OCI-LY3 (cell line): ENCODE measurements at regions not wholly inside any gene's neighbourhood (a gene's known extent, or its start where the extent isn't known, plus 50 kb on each side); places are given as distances from the start of the nearest gene placed in this dataset.

ENCODE experiments used
- H2AFZ ChIP-seq: fragments of 200-600, 300-600 bp; shearing (Covaris generic); 2 replicates; pipeline ENCODE4 v1.6.0; 2014; ENCODE audit warnings: antibody characterized with exemption, low read depth, low read length
- H3K27ac ChIP-seq: fragments of 200-600, 300-600 bp; sonication (generic); 2 replicates; pipeline ENCODE4 v1.5.1; 2014; ENCODE audit warnings: mild to moderate bottlenecking, low read length, moderate library complexity, mixed read lengths
- H3K27me3 ChIP-seq: fragments of 200-600, 300-600 bp; sonication (generic); 2 replicates; pipeline ENCODE4 v1.6.1; 2014; ENCODE audit warnings: low read depth, low read length, mixed read lengths
- H3K36me3 ChIP-seq: fragments of 200-600, 300-600 bp; sonication (generic); replicated peaks from 2 replicates; pipeline ENCODE3; 2014; ENCODE audit warnings: low read depth, low read length, mixed read lengths
- H3K4me1 ChIP-seq: fragments of 300-600, 200-600 bp; sonication (generic); 2 replicates; pipeline ENCODE4 v1.6.1; 2014; ENCODE audit warnings: low read length, mixed read lengths
- H3K4me2 ChIP-seq: fragments of 200-600, 300-600 bp; sonication (generic); 2 replicates; pipeline ENCODE4 v1.6.1; 2014; ENCODE audit warnings: low read length, mixed read lengths
- H3K4me3 ChIP-seq: fragments of 300-600, 200-600 bp; sonication (generic); 2 replicates; pipeline ENCODE4 v1.5.1; 2014; ENCODE audit warnings: antibody characterized with exemption, mild to moderate bottlenecking, low read length, moderate library complexity
- H3K79me2 ChIP-seq: fragments of 300-600, 200-600 bp; shearing (Covaris generic); 2 replicates; pipeline ENCODE4 v1.6.1; 2014; ENCODE audit warnings: mild to moderate bottlenecking, low read length, mixed read lengths
- H3K9ac ChIP-seq: fragments of 300-600, 200-600 bp; shearing (Covaris generic); 2 replicates; pipeline ENCODE4 v1.6.0; 2014; ENCODE audit warnings: mild to moderate bottlenecking, low read length, moderate library complexity
- H3K9me3 ChIP-seq: fragments of 200-600, 300-600 bp; shearing (Covaris generic); 2 replicates; pipeline ENCODE4 v1.6.1; 2014; ENCODE audit warnings: low read length, mixed read lengths; ENCODE audit not compliant: insufficient read depth
- H4K20me1 ChIP-seq: fragments of 200-600, 300-600 bp; sonication (generic); 2 replicates; pipeline ENCODE4 v1.6.1; 2016; ENCODE audit warnings: low read length, mixed read lengths; ENCODE audit not compliant: insufficient read depth
- EZH2phosphoT487 ChIP-seq: fragments of 200-600 bp; shearing (Covaris generic); IDR thresholded peaks from 2 replicates; pipeline ENCODE4 v1.6.1; 2018; ENCODE audit warnings: antibody characterized with exemption, mixed run types, low read depth
- TF ChIP-seq, protein P1 (sequence below): fragments of 200-600, 300-600 bp; sonication (generic); IDR thresholded peaks from 2 replicates; pipeline ENCODE4 v1.5.1; 2014; ENCODE audit warnings: antibody characterized with exemption, low read length, low read depth

DNA sequence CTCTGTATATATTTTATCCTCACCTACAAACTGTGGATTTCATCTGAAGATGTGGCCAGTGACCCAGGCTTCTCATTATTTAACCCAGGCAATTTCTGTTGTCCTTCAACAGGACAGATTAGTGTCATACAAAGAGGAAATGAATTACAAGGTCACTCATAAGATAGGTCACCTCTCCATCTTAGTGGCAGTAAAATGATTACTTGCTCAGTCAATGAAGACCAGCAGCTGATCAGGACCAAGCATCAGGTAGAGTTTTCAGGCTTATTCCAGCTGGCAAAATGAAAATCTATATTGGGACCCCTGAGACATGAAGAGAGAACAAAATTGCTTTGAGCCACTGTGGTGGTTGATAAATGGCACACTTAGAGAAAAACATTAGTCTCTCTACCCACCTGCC lies 135.2 kb upstream of the PRDM9 start:
- Histone ChIP-seq H3K27me3 (no peaks in the 10 kb centered on the region), H3K9me3 (no peaks in the 10 kb centered on the region), H3K27ac (no peak overlapping the region), H3K9ac (no peak overlapping the region), H2AFZ (no peak overlapping the region), H3K4me3 (no peak overlapping the region), H4K20me1 (no peaks in the 10 kb centered on the region), H3K36me3 (no peaks in the 10 kb centered on the region), H3K79me2 (no peaks in the 10 kb centered on the region), H3K4me2 (no peak overlapping the region), H3K4me1 (no peaks in the 10 kb centered on the region)
- TF ChIP-seq, protein P1, sequence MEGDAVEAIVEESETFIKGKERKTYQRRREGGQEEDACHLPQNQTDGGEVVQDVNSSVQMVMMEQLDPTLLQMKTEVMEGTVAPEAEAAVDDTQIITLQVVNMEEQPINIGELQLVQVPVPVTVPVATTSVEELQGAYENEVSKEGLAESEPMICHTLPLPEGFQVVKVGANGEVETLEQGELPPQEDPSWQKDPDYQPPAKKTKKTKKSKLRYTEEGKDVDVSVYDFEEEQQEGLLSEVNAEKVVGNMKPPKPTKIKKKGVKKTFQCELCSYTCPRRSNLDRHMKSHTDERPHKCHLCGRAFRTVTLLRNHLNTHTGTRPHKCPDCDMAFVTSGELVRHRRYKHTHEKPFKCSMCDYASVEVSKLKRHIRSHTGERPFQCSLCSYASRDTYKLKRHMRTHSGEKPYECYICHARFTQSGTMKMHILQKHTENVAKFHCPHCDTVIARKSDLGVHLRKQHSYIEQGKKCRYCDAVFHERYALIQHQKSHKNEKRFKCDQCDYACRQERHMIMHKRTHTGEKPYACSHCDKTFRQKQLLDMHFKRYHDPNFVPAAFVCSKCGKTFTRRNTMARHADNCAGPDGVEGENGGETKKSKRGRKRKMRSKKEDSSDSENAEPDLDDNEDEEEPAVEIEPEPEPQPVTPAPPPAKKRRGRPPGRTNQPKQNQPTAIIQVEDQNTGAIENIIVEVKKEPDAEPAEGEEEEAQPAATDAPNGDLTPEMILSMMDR = no peak
- TF ChIP-seq EZH2phosphoT487 = no peak

DNA sequence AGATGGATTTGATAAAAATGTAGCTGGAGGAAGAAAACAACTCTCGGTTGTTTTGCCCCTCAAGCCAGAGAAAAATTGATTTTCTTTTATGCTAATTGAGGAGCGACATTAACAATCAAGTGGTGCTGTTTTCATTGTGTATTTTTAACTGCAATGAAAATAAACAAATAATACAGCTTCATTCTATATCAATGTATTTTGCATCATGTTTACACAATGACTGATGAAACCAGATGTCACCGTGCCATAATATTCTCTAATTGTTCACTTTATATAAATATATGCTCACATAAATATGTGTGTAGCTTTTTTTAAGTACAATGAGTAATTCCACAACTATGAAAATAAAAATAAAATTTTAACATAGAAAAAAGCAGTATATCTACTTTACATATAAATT lies 139.0 kb upstream of the PRDM9 start:
- no peaks in the 10 kb centered on the region for H3K79me2 ChIP-seq
- no peak for TF ChIP-seq EZH2phosphoT487
- no peaks in the 10 kb centered on the region for H3K9me3 ChIP-seq
- H3K27ac ChIP-seq = no peak overlapping the region
- no peak overlapping the region for H3K9ac ChIP-seq
- H3K4me2 ChIP-seq = no peak overlapping the region
- H3K27me3 ChIP-seq = no peaks in the 10 kb centered on the region
- no peak overlapping the region for H2AFZ ChIP-seq
- H4K20me1 ChIP-seq = no peaks in the 10 kb centered on the region
- H3K4me1 ChIP-seq = no peaks in the 10 kb centered on the region
- H3K36me3 ChIP-seq = no peaks in the 10 kb centered on the region
- no peak overlapping the region for H3K4me3 ChIP-seq

DNA sequence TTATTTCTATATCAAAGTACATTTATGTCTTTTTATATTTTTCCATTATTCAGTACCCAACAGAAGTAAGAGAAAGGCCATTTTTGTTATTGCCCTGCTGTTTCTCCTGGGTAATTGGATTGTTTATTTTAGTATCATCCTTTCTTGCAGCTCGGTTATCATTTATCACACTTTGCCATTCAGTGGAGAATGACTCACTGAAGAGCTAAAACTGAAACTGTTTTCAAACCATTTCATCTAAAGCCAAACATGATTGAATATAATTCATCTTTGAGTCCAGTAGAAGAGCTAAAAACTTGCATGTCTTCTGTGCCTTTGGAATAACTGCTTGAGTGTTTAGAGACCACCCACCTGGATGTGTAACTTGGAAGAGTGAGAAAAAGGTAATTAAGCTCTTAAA lies 139.5 kb upstream of the PRDM9 start:
- no peak overlapping the region for H3K9ac ChIP-seq
- no peak overlapping the region for H3K4me2 ChIP-seq

DNA sequence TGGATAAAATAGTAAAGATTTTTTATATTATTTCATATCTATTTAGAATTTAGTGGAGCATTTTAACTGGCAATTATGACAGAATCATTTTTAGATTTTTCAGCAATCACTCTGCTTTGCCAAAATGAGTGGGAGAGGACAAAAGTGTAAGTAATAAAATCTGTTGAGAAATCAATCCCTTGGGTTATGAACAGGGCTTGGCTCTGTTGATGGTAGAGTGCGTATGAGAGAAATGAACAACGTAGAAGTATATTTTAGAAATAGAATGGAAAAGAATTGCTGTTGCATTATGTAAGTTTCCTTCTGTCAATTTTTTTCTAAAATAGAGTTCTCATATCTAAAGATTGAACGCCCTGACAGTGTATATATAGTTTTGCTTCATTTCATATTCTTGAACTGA lies 154.1 kb upstream of the PRDM9 start:
- TF ChIP-seq EZH2phosphoT487 = no peak
- TF ChIP-seq, protein P1 = no peak
- H2AFZ ChIP-seq = no peak overlapping the region

More for the DNA sequence above, 139.5 kb upstream of the PRDM9 start:
- Histone ChIP-seq H3K4me3 (no peak overlapping the region), H2AFZ (no peak overlapping the region), H3K27ac (no peak overlapping the region), H3K9me3 (no peaks in the 10 kb centered on the region), H4K20me1 (no peaks in the 10 kb centered on the region), H3K4me1 (no peaks in the 10 kb centered on the region), H3K36me3 (no peaks in the 10 kb centered on the region), H3K27me3 (no peaks in the 10 kb centered on the region), H3K79me2 (no peaks in the 10 kb centered on the region)
- TF ChIP-seq EZH2phosphoT487 = no peak
- TF ChIP-seq, protein P1 = no peak

DNA sequence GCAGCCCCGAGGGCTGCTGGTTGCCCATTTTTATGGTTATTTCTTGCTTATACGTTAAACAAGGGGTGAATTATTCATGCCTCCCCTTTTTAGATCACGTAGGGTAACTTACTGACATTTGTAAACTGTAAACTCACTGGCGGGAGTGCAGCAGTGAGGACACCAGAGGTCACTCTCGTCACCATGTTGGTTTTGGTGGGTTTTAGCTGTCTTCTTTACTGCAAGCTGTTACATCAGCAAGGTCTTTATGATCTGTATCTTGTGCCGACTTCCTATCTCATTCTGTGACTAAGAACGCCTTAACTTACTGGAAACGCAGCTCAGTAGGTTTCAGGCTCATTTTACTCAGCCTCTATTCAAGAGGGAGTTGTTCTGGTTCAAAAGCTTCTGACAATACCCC lies 155.0 kb upstream of the PRDM9 start:
- Histone ChIP-seq H3K4me1 (0 out of 2 replicates have a peak, but pooled peaks cover 3% of the 10 kb centered on the region), H3K9ac (no peak overlapping the region), H2AFZ (no peak overlapping the region), H3K27me3 (no peaks in the 10 kb centered on the region), H3K4me2 (peak overlapping the region; percentile 25), H3K36me3 (no peaks in the 10 kb centered on the region), H3K27ac (no peak overlapping the region), H3K4me3 (no peak overlapping the region), H4K20me1 (no peaks in the 10 kb centered on the region), H3K79me2 (no peaks in the 10 kb centered on the region), H3K9me3 (no peaks in the 10 kb centered on the region)
- TF ChIP-seq, protein P1 = peak; percentile 57
- no peak for TF ChIP-seq EZH2phosphoT487

More for the DNA sequence above, 154.1 kb upstream of the PRDM9 start:
- Histone ChIP-seq H3K36me3 (no peaks in the 10 kb centered on the region), H3K79me2 (no peaks in the 10 kb centered on the region), H3K4me3 (no peak overlapping the region), H3K27me3 (no peaks in the 10 kb centered on the region), H3K27ac (no peak overlapping the region), H3K4me2 (no peak overlapping the region), H3K9ac (no peak overlapping the region), H3K9me3 (no peaks in the 10 kb centered on the region), H3K4me1 (peaks cover 6% of the 10 kb centered on the region), H4K20me1 (no peaks in the 10 kb centered on the region)
